GM06990 (cell line): ENCODE measurements at regions not wholly inside any gene's neighbourhood (a gene's known extent, or its start where the extent isn't known, plus 50 kb on each side); places are given as distances from the start of the nearest gene placed in this dataset.

Experiments
- DNase-seq: peaks from one replicate; pipeline ENCODE4 v3.0.0-alpha.2; 2011; ENCODE audit not compliant: insufficient read length; ENCODE audit errors: extremely low read depth
- H3K27me3 ChIP-seq: replicated peaks from 2 replicates; pipeline ENCODE4 v1.6.0; 2011; ENCODE audit warnings: low read length; ENCODE audit not compliant: control insufficient read depth, insufficient read depth
- H3K36me3 ChIP-seq: 2 replicates; pipeline ENCODE4 v1.5.1; 2011; ENCODE audit warnings: low read length; ENCODE audit not compliant: control insufficient read depth, insufficient read depth
- H3K4me3 ChIP-seq: replicated peaks from 2 replicates; pipeline ENCODE4 v1.5.1; 2011; ENCODE audit warnings: low read depth, mild to moderate bottlenecking, control low read depth, low read length
- TF ChIP-seq, protein P1 (sequence below): IDR thresholded peaks from 2 replicates; pipeline ENCODE4 v1.5.1; 2011; ENCODE audit warnings: low read length, control low read depth, mild to moderate bottlenecking, inconsistent platforms; ENCODE audit not compliant: insufficient read depth, poor library complexity, severe bottlenecking

DNA sequence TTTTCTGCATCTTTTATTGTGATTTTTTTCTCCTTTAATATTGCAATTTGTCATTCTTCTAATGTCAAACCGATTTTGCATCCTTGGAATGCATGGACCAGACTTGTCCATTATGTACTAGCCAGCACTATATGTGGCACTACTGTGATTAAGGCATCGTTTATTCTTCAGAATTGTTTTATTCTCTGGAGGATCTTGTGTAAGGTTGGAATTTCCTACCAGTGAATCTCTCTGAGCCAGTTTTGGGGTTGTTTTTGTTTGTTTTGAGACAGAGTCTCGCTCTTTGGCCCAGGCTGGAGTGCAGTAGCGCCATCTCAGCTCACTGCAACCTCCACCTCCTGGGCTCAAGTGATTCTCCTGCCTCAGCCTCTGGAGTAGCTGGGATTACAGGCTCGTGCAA lies 58.5 kb downstream of the IGLL5 start:
- no peak overlapping the region for H3K4me3 ChIP-seq
- H3K27me3 ChIP-seq, result no peaks in the 10 kb centered on the region

DNA sequence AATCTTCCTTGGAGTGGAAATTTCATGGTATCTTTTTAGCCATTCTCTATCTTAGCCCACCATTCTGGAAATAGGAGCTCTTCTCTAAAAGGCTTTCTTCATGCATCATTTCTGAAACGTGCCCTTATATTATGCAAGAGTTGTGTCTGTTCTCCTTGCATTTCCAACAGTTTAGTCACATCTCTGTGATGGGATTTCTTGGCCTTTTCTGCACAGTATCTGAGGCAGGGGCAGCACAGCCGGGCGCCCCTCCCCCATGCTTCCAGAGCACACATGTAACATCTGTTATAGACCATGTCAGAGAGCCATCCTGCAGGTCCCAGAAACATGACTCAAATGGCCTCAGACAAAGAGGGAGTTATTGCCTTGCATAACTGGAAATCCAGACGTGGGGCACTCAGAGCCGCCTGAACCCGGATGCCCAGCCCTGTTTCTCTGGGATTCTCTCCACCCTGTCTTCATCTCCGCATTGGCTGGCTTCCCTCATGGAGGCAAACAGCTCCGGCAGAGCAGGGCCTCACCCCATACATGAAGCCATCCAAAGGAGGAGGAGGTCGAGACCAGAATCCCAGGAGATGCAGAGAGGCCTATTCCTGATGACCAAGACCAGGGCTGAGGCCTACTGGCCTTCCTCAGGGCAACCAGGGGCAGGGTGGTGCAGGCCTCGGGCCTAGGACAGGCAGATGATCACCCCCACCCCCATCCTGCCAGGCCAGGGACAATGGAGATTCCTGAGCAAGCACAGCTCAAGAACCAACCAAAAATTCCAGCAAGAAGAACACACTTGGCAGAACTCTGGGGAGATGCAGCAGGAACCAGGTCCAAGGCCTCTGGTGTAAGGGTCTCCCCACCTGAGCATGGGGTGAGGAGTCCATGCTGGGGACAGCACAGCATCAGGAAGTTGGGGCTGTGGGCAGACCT lies 61.3 kb downstream of the IGLL5 start:
- DNase-seq, result no peak
- no peak overlapping the region for H3K4me3 ChIP-seq
- no peaks in the 10 kb centered on the region for H3K27me3 ChIP-seq
- TF ChIP-seq, protein P1, sequence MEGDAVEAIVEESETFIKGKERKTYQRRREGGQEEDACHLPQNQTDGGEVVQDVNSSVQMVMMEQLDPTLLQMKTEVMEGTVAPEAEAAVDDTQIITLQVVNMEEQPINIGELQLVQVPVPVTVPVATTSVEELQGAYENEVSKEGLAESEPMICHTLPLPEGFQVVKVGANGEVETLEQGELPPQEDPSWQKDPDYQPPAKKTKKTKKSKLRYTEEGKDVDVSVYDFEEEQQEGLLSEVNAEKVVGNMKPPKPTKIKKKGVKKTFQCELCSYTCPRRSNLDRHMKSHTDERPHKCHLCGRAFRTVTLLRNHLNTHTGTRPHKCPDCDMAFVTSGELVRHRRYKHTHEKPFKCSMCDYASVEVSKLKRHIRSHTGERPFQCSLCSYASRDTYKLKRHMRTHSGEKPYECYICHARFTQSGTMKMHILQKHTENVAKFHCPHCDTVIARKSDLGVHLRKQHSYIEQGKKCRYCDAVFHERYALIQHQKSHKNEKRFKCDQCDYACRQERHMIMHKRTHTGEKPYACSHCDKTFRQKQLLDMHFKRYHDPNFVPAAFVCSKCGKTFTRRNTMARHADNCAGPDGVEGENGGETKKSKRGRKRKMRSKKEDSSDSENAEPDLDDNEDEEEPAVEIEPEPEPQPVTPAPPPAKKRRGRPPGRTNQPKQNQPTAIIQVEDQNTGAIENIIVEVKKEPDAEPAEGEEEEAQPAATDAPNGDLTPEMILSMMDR, result no peak
- no peaks in the 10 kb centered on the region for H3K36me3 ChIP-seq

More for the DNA sequence above, 58.5 kb downstream of the IGLL5 start:
- DNase-seq, result no peak
- TF ChIP-seq, protein P1, result no peak
- H3K36me3 ChIP-seq, result no peaks in the 10 kb centered on the region

DNA sequence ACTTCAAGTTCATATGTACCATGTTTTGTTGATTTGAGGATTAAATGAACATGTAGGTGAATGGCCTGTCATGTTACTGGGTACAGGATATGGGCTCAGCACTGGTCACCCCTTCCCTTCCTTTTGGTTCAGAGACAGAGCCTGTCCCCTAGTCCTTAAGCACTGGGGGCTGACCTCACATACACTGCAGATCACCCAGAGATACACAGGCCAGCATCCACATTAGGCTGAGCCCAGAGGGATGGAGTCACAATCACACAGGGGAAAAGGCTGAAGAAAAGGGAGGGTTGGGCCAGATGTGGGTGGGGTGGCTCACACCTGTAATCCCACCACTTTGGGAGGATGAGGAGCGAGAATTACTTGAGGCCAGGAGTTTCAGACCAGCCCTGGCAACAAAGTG lies 62.3 kb downstream of the IGLL5 start:
- H3K36me3 ChIP-seq, result no peaks in the 10 kb centered on the region
- H3K27me3 ChIP-seq, result no peaks in the 10 kb centered on the region
- TF ChIP-seq, protein P1, result no peak
- H3K4me3 ChIP-seq, result no peak overlapping the region
- DNase-seq, result no peak

DNA sequence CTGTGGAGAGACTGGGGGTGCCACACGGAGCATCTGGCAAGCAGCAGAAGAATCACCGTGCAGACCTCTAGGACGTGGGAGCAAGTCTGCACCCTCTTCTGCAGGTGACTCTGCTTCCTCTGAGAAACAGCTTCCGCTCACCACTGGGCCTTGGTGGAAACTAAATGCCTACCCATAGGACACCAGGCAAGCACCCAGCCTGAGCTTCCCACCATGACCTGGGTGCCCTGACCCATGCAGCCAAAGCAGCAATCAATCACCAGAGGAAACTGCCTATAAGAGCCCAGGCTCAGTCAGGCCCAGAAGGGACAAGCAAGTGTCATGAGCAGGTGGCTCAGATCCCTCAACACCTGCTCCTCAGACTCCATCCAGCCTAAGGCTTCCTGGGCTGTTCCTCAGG lies 63.4 kb downstream of the IGLL5 start:
- Histone ChIP-seq H3K27me3 (no peaks in the 10 kb centered on the region), H3K36me3 (no peaks in the 10 kb centered on the region), H3K4me3 (no peak overlapping the region)
- no peak for DNase-seq
- TF ChIP-seq, protein P1, result no peak

DNA sequence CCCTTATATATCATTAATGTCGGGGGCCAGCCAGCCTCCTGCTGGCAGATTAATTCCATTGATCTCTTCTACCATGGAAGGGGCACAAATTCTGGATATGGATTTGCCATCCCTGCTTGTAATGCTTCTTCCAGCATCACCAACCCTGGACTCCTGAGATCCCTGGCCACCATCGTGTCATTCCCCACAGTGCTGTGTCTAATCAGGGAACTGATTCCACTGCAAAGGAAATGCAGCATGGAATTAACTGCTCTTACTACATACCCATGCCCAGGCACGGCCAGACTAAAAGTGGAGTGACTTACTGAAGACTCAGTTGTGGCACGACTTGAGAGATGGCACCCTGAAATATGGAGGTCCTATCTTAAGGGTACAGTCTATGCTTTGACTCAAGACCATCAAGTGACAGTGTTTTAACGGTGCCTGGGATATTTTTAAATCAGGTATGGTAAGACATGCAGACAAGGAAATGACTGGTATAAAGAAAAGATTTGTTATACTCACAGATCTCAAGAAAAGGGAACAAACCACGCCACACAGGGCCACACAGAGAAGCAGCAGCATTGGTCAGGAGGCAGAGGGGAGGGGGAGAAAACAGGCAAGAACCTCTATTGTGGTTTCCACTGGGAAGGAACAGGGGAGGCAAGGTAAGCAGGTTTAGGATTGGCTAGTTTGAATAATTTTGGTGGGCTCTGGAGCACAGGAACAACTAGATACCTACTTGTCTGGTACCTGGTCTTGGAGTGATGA lies 65.1 kb downstream of the IGLL5 start:
- no peak for DNase-seq
- H3K27me3 ChIP-seq, result no peaks in the 10 kb centered on the region

More for the DNA sequence above, 65.1 kb downstream of the IGLL5 start:
- H3K4me3 ChIP-seq, result no peak overlapping the region
- no peaks in the 10 kb centered on the region for H3K36me3 ChIP-seq
- TF ChIP-seq, protein P1, result no peak
